ENCODE measurements at regions not wholly inside any gene's neighbourhood (a gene's known extent, or its start where the extent isn't known, plus 50 kb on each side); places are given as distances from the start of the nearest gene placed in this dataset.
"Not testable (repeated sequence)": the region's sequence is repeated elsewhere in the genome, so short reads cannot be mapped to it uniquely, and the experiment has no call there.

GRCh38 chr1:8232036-8232757 lies 85.7 kb upstream of the SLC45A1 start:
- no peaks in the 10 kb centered on the region for H3K9me2 ChIP-seq (replicated peaks; ENCODE audit: control insufficient read depth, low read length)
- no peak overlapping the region for H3K27ac ChIP-seq (ENCODE audit: low read depth, low read length)

GRCh38 chr1:8230292-8230621 lies 87.7 kb upstream of the SLC45A1 start:
- H3K4me3 ChIP-seq (ENCODE audit: low read length) = no peak overlapping the region

More at GRCh38 chr1:8232036-8232757, 85.7 kb upstream of the SLC45A1 start:
- TF ChIP-seq EZH2phosphoT487 (IDR thresholded peaks at IDR 0.05; ENCODE audit: borderline replicate concordance, low read length) = no peak
- TF ChIP-seq CTCF (IDR thresholded peaks at IDR 0.05; ENCODE audit: low read depth, low read length, poor library complexity, severe bottlenecking) = no peak
- Histone ChIP-seq H3K9me3 (ENCODE audit: control insufficient read depth, insufficient read depth, low read length) (no peaks in the 10 kb centered on the region), H3K4me2 (ENCODE audit: low read length) (no peak overlapping the region), H4K20me1 (ENCODE audit: control insufficient read depth, insufficient read depth, low read depth, low read length) (no peaks in the 10 kb centered on the region), H3K4me3 (ENCODE audit: low read length) (no peak overlapping the region), H3K79me2 (ENCODE audit: control insufficient read depth, low read length) (no peaks in the 10 kb centered on the region), H3F3A (ENCODE audit: control insufficient read depth, insufficient read depth) (no peaks in the 10 kb centered on the region), H3K4me1 (ENCODE audit: control insufficient read depth, low read length) (no peaks in the 10 kb centered on the region), H3K36me3 (ENCODE audit: control insufficient read depth, low read length) (no peaks in the 10 kb centered on the region), H3K27me3 (ENCODE audit: control insufficient read depth, low read length) (no peaks in the 10 kb centered on the region)

GRCh38 chr1:8228253-8228652 lies 89.7 kb upstream of the SLC45A1 start:
- Histone ChIP-seq H3K4me3 (ENCODE audit: low read length) (no peak overlapping the region), H3K79me2 (ENCODE audit: control insufficient read depth, low read length) (no peaks in the 10 kb centered on the region), H3K27ac (ENCODE audit: low read depth, low read length) (no peak overlapping the region), H3K36me3 (ENCODE audit: control insufficient read depth, low read length) (no peaks in the 10 kb centered on the region), H3K4me2 (ENCODE audit: low read length) (no peak overlapping the region), H3K27me3 (ENCODE audit: control insufficient read depth, low read length) (no peaks in the 10 kb centered on the region), H4K20me1 (ENCODE audit: control insufficient read depth, insufficient read depth, low read depth, low read length) (no peaks in the 10 kb centered on the region), H3K9me2 (replicated peaks; ENCODE audit: control insufficient read depth, low read length) (no peaks in the 10 kb centered on the region), H3F3A (ENCODE audit: control insufficient read depth, insufficient read depth) (no peaks in the 10 kb centered on the region), H3K4me1 (ENCODE audit: control insufficient read depth, low read length) (peaks cover 10% of the 10 kb centered on the region), H3K9me3 (ENCODE audit: control insufficient read depth, insufficient read depth, low read length) (no peaks in the 10 kb centered on the region)
- TF ChIP-seq CTCF (IDR thresholded peaks at IDR 0.05; ENCODE audit: low read depth, low read length, poor library complexity, severe bottlenecking) = no peak
- no peak for TF ChIP-seq EZH2phosphoT487 (IDR thresholded peaks at IDR 0.05; ENCODE audit: borderline replicate concordance, low read length)

More at GRCh38 chr1:8230292-8230621, 87.7 kb upstream of the SLC45A1 start:
- no peaks in the 10 kb centered on the region for H3K79me2 ChIP-seq (ENCODE audit: control insufficient read depth, low read length)
- H3K36me3 ChIP-seq (ENCODE audit: control insufficient read depth, low read length) = no peaks in the 10 kb centered on the region
- no peaks in the 10 kb centered on the region for H4K20me1 ChIP-seq (ENCODE audit: control insufficient read depth, insufficient read depth, low read depth, low read length)
- H3K4me1 ChIP-seq (ENCODE audit: control insufficient read depth, low read length) = peaks cover under 1% of the 10 kb centered on the region
- H3K9me2 ChIP-seq (replicated peaks; ENCODE audit: control insufficient read depth, low read length) = no peaks in the 10 kb centered on the region
- TF ChIP-seq EZH2phosphoT487 (IDR thresholded peaks at IDR 0.05; ENCODE audit: borderline replicate concordance, low read length) (no peak), CTCF (IDR thresholded peaks at IDR 0.05; ENCODE audit: low read depth, low read length, poor library complexity, severe bottlenecking) (no peak)
- no peak overlapping the region for H3K27ac ChIP-seq (ENCODE audit: low read depth, low read length)
- H3K27me3 ChIP-seq (ENCODE audit: control insufficient read depth, low read length) = no peaks in the 10 kb centered on the region
- H3F3A ChIP-seq (ENCODE audit: control insufficient read depth, insufficient read depth) = no peaks in the 10 kb centered on the region
- no peaks in the 10 kb centered on the region for H3K9me3 ChIP-seq (ENCODE audit: control insufficient read depth, insufficient read depth, low read length)
- H3K4me2 ChIP-seq (ENCODE audit: low read length) = no peak overlapping the region

GRCh38 chr1:8227674-8228073 lies 90.2 kb upstream of the SLC45A1 start:
- not testable (repeated sequence) for H4K20me1 ChIP-seq (ENCODE audit: control insufficient read depth, insufficient read depth, low read depth, low read length); H3K9me2 ChIP-seq (replicated peaks; ENCODE audit: control insufficient read depth, low read length); H3F3A ChIP-seq (ENCODE audit: control insufficient read depth, insufficient read depth); H3K79me2 ChIP-seq (ENCODE audit: control insufficient read depth, low read length); H3K9me3 ChIP-seq (ENCODE audit: control insufficient read depth, insufficient read depth, low read length); H3K36me3 ChIP-seq (ENCODE audit: control insufficient read depth, low read length); H3K4me3 ChIP-seq (ENCODE audit: low read length); H3K27me3 ChIP-seq (ENCODE audit: control insufficient read depth, low read length); H3K4me1 ChIP-seq (ENCODE audit: control insufficient read depth, low read length); H3K27ac ChIP-seq (ENCODE audit: low read depth, low read length); H3K4me2 ChIP-seq (ENCODE audit: low read length)
